ENCODE measurements at regions not wholly inside any gene's neighbourhood (a gene's known extent, or its start where the extent isn't known, plus 50 kb on each side); places are given as distances from the start of the nearest gene placed in this dataset.

DNA sequence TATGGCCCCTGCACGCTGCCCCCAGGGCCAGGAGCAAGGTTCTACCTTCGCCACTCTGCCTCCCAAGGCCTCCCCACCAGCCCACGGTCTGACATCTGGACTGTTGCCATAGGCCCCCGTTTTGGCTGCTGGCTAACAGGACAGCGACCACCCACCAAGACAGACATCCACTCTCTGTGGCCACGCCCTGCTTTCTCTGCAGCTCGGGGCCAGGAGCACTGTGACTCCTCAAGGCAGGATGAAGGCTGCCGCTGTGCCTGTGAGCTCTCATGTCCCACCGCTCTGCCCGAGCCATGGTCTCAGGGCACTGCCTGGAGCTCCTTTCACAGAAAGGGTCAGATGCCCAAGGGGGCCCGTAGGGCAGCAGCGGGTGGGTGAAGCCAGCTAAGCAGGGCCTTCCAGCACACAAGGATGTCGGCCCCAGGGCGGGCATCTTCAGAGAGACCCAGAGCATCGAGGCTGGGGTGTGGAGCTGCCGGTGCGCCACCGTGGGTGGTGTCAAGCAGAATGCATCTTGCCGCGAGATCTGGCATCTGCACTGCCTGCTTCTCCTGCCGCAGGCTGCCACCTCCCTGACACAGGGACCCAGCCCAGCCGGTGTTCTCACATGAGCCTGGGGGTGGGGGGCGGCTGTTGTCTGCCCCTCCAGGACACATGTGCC, 92.2 kb upstream of the ADAMTS2 start:
- Histone ChIP-seq H2AFZ (no peak overlapping the region), H3F3A (ENCODE audit: insufficient read depth, low read depth) (no peaks in the 10 kb centered on the region), H3K36me3 (ENCODE audit: low read depth) (no peaks in the 10 kb centered on the region), H3K27me3 (ENCODE audit: insufficient read depth, low read depth) (peaks cover 90% of the 10 kb centered on the region), H3K4me2 (no peak overlapping the region), H3K4me1 (replicated peaks; ENCODE audit: insufficient read depth) (no peaks in the 10 kb centered on the region), H3K79me2 (ENCODE audit: low read depth) (no peaks in the 10 kb centered on the region), H3K9me2 (ENCODE audit: insufficient read depth) (no peaks in the 10 kb centered on the region), H3K4me3 (no peak overlapping the region), H3K27ac (no peak overlapping the region), H3K9me3 (ENCODE audit: insufficient read depth, low read depth) (no peaks in the 10 kb centered on the region), H4K20me1 (ENCODE audit: insufficient read depth) (no peaks in the 10 kb centered on the region)
- no peak for TF ChIP-seq EZH2 (IDR thresholded peaks at IDR 0.05; ENCODE audit: low read depth)
- TF ChIP-seq, protein P1, sequence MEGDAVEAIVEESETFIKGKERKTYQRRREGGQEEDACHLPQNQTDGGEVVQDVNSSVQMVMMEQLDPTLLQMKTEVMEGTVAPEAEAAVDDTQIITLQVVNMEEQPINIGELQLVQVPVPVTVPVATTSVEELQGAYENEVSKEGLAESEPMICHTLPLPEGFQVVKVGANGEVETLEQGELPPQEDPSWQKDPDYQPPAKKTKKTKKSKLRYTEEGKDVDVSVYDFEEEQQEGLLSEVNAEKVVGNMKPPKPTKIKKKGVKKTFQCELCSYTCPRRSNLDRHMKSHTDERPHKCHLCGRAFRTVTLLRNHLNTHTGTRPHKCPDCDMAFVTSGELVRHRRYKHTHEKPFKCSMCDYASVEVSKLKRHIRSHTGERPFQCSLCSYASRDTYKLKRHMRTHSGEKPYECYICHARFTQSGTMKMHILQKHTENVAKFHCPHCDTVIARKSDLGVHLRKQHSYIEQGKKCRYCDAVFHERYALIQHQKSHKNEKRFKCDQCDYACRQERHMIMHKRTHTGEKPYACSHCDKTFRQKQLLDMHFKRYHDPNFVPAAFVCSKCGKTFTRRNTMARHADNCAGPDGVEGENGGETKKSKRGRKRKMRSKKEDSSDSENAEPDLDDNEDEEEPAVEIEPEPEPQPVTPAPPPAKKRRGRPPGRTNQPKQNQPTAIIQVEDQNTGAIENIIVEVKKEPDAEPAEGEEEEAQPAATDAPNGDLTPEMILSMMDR (conservative IDR thresholded peaks at IDR 0.05) = no peak
- BruUV-seq (replicated peaks) = no TSS peak
- intact Hi-C loops (cut with micrococcal nuclease; ENCODE audit: unreplicated experiment) = no loop called here
- ChIA-PET CTCF (no interaction called here), POLR2A (ENCODE audit: unreplicated experiment) (no interaction called here)
- DNase-seq = no peak

DNA sequence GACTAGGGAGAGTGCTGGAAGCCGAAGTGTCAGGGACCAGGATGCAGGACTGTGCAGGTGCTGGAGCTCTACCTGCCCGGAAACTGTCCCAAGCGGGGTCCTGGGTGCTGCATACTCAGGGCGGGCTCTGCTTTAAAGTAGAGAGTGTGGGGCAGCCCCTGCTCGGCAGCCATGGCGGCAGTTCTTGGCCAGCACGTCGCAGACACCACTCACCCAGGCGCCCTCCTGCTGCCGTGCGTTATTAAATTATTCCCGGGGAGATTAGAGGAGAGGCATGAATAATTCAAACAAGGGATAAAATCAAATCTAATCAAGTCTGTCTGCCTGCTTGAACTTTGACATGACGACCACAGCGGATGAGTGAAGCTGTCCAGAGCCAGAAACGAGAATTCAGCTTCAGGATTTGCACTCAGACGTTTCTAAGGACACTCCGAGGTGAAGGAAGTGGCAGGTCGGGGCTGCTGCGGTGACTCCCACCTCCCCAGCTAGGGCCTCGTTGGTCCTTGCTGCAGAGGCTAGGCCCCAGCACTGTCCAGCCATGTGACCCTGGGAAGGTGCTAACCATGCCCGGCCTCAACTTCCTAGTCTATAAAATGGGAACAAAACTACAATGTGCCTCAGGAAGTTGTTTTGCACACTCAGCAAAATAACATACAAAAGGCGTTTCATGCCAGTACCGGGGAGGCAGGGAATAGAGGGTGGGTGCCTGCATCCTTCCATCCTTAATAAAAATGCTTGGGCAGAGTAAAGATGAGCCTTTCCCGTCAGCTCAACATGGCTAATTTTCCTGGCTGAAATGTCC, 91.3 kb upstream of the ADAMTS2 start:
- Histone ChIP-seq H3F3A (ENCODE audit: insufficient read depth, low read depth) (no peaks in the 10 kb centered on the region), H3K9me3 (ENCODE audit: insufficient read depth, low read depth) (no peaks in the 10 kb centered on the region), H3K36me3 (ENCODE audit: low read depth) (no peaks in the 10 kb centered on the region), H3K27me3 (ENCODE audit: insufficient read depth, low read depth) (peaks cover 92% of the 10 kb centered on the region), H3K4me3 (no peak overlapping the region), H3K4me2 (no peak overlapping the region), H3K79me2 (ENCODE audit: low read depth) (no peaks in the 10 kb centered on the region), H2AFZ (no peak overlapping the region), H3K27ac (no peak overlapping the region), H3K4me1 (replicated peaks; ENCODE audit: insufficient read depth) (no peaks in the 10 kb centered on the region), H3K9me2 (ENCODE audit: insufficient read depth) (no peaks in the 10 kb centered on the region), H4K20me1 (ENCODE audit: insufficient read depth) (no peaks in the 10 kb centered on the region)
- intact Hi-C loops (cut with micrococcal nuclease; ENCODE audit: unreplicated experiment) = no loop called here
- ChIA-PET CTCF (no interaction called here), POLR2A (ENCODE audit: unreplicated experiment) (no interaction called here)
- BruUV-seq (replicated peaks) = no TSS peak
- DNase-seq = no peak
- TF ChIP-seq EZH2 (IDR thresholded peaks at IDR 0.05; ENCODE audit: low read depth) = no peak
- TF ChIP-seq, protein P1 (conservative IDR thresholded peaks at IDR 0.05) = no peak

DNA sequence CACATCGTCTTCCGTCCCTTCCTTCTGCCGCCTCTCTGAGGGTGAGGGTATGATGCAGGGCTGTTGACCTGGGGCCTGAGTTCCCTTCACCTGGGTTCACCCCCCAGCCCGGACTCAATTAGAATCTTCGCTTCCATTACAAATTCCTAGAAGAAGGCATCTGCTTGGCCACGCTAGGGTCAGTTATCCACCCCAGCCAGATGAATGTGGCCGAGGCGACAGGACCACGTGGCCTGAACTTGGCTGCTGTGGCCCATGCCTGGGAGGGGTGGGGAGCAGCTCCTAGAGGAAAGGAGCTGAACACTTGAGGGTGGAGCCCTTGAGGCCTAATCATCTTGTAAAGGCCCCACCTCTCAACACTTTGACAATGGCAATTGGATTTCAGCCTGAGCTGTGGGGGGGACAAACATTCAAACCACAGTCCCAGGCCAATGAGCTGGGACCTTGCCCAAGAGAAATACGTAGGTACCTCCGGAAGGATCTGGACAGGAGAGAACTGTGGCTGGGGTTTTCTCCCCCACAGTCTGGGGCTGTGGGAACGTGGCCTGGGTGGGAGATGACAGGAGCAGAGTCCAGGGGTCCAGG, 90.6 kb upstream of the ADAMTS2 start:
- intact Hi-C loops (cut with micrococcal nuclease; ENCODE audit: unreplicated experiment) = no loop called here
- no TSS peak for BruUV-seq (replicated peaks)
- CTCF ChIA-PET = no interaction called here

More for the DNA sequence above, 90.6 kb upstream of the ADAMTS2 start:
- Histone ChIP-seq H3K79me2 (ENCODE audit: low read depth) (no peaks in the 10 kb centered on the region), H3F3A (ENCODE audit: insufficient read depth, low read depth) (no peaks in the 10 kb centered on the region), H3K9me2 (ENCODE audit: insufficient read depth) (no peaks in the 10 kb centered on the region), H3K9me3 (ENCODE audit: insufficient read depth, low read depth) (no peaks in the 10 kb centered on the region), H3K36me3 (ENCODE audit: low read depth) (no peaks in the 10 kb centered on the region), H3K4me3 (no peak overlapping the region), H3K4me2 (no peak overlapping the region), H3K27me3 (ENCODE audit: insufficient read depth, low read depth) (peaks cover 94% of the 10 kb centered on the region), H4K20me1 (ENCODE audit: insufficient read depth) (no peaks in the 10 kb centered on the region), H2AFZ (no peak overlapping the region), H3K27ac (no peak overlapping the region), H3K4me1 (replicated peaks; ENCODE audit: insufficient read depth) (no peaks in the 10 kb centered on the region)
- no peak for DNase-seq
- TF ChIP-seq, protein P1 (conservative IDR thresholded peaks at IDR 0.05) = no peak
- POLR2A ChIA-PET (ENCODE audit: unreplicated experiment) = no interaction called here
